Trophoblast cell (in vitro differentiated cells and primary cell): ENCODE measurements at regions not wholly inside any gene's neighbourhood (a gene's known extent, or its start where the extent isn't known, plus 50 kb on each side); places are given as distances from the start of the nearest gene placed in this dataset.
"Not testable (repeated sequence)": the region's sequence is repeated elsewhere in the genome, so short reads cannot be mapped to it uniquely, and the experiment has no call there.

ENCODE experiments used
- DNase-seq, 2 donors: peaks; one replicate each; pipeline ENCODE4 v3.0.0-alpha.2; 2016
- H2AFZ ChIP-seq: 2 replicates; pipeline ENCODE4 v1.6.1; 2013; ENCODE audit warnings: low read length, moderate library complexity, mild to moderate bottlenecking; ENCODE audit not compliant: insufficient read depth, poor library complexity
- H2AK5ac ChIP-seq: 2 replicates; pipeline ENCODE4 v1.6.1; 2013; ENCODE audit warnings: mild to moderate bottlenecking, low read length
- H2BK120ac ChIP-seq: 2 replicates; pipeline ENCODE4 v1.6.1; 2013; ENCODE audit warnings: low read length, mild to moderate bottlenecking, moderate library complexity; ENCODE audit not compliant: insufficient read depth, poor library complexity
- H2BK12ac ChIP-seq: 2 replicates; pipeline ENCODE4 v1.6.1; 2013; ENCODE audit warnings: mild to moderate bottlenecking, low read length, moderate library complexity
- H2BK5ac ChIP-seq: 2 replicates; pipeline ENCODE4 v1.6.1; 2013; ENCODE audit warnings: low read length, low read depth, moderate library complexity, mild to moderate bottlenecking; ENCODE audit not compliant: poor library complexity
- H3K14ac ChIP-seq: 2 replicates; pipeline ENCODE4 v1.6.1; 2013; ENCODE audit warnings: mild to moderate bottlenecking, low read length
- H3K18ac ChIP-seq: 2 replicates; pipeline ENCODE4 v1.6.1; 2013; ENCODE audit warnings: mild to moderate bottlenecking, low read length
- H3K23ac ChIP-seq: 2 replicates; pipeline ENCODE4 v1.6.1; 2013; ENCODE audit warnings: low read length
- H3K27ac ChIP-seq: 2 replicates; pipeline ENCODE4 v1.5.1; 2013; ENCODE audit warnings: low read depth, mild to moderate bottlenecking, inconsistent platforms, low read length, moderate library complexity
- H3K27me3 ChIP-seq: 2 replicates; pipeline ENCODE4 v1.6.1; 2013; ENCODE audit warnings: inconsistent platforms, mild to moderate bottlenecking, low read length, moderate library complexity; ENCODE audit not compliant: insufficient read depth
- H3K36me3 ChIP-seq, 2 experiments: 1 replicate in 1 of 2; 2 replicates in 1 of 2; pipeline ENCODE4 v1.6.1; 2013; ENCODE audit warnings: low read length in 2 of 2, mild to moderate bottlenecking in 2 of 2, moderate library complexity in 1 of 2; ENCODE audit not compliant: insufficient read depth in 2 of 2, control insufficient read depth in 1 of 2
- H3K4ac ChIP-seq: 2 replicates; pipeline ENCODE4 v1.6.1; 2013; ENCODE audit warnings: low read depth, mild to moderate bottlenecking, low read length, moderate library complexity
- H3K4me1 ChIP-seq, 2 experiments: 1 replicate in 1 of 2; 2 replicates in 1 of 2; pipeline ENCODE4 v1.6.1; 2013; ENCODE audit warnings: low read length in 2 of 2, mild to moderate bottlenecking in 2 of 2, moderate library complexity in 1 of 2; ENCODE audit not compliant: insufficient read depth in 2 of 2, control insufficient read depth in 1 of 2
- H3K4me2 ChIP-seq: 2 replicates; pipeline ENCODE4 v1.6.1; 2013; ENCODE audit warnings: inconsistent platforms, mild to moderate bottlenecking, low read length, moderate library complexity
- H3K4me3 ChIP-seq: 2 replicates; pipeline ENCODE4 v1.5.1; 2013; ENCODE audit warnings: mild to moderate bottlenecking, low read depth, low read length, inconsistent platforms
- H3K79me1 ChIP-seq: one replicate; pipeline ENCODE4 v1.6.1; 2013; ENCODE audit warnings: low read length
- H3K79me2 ChIP-seq: 2 replicates; pipeline ENCODE4 v1.6.1; 2013; ENCODE audit warnings: low read length, mild to moderate bottlenecking; ENCODE audit not compliant: control insufficient read depth, insufficient read depth, poor library complexity
- H3K9ac ChIP-seq: 2 replicates; pipeline ENCODE4 v1.6.1; 2013; ENCODE audit warnings: mild to moderate bottlenecking, low read length
- H3K9me3 ChIP-seq: 2 replicates; pipeline ENCODE4 v1.6.1; 2013; ENCODE audit warnings: low read depth, mild to moderate bottlenecking, control low read depth, inconsistent platforms, low read length; ENCODE audit not compliant: insufficient read depth
- H4K12ac ChIP-seq: 2 replicates; pipeline ENCODE4 v1.6.1; 2013; ENCODE audit warnings: low read depth, mild to moderate bottlenecking, low read length, moderate library complexity
- H4K8ac ChIP-seq: 2 replicates; pipeline ENCODE4 v1.6.1; 2013; ENCODE audit warnings: low read depth, mild to moderate bottlenecking, low read length, moderate library complexity
- H4K91ac ChIP-seq: one replicate; pipeline ENCODE4 v1.6.1; 2013; ENCODE audit warnings: low read depth, mild to moderate bottlenecking, low read length, moderate library complexity
- WGBS: extraction: QIAGEN DNeasy Blood & Tissue Kit; methylation state at CpG from one replicate; pipeline ENCODE4 v1.1.7; 2013; ENCODE audit warnings: missing lambda C conversion rate; ENCODE audit not compliant: insufficient read length, insufficient coverage; ENCODE audit errors: extremely low coverage; 5-methylcytosine and 5-hydroxymethylcytosine counted together

GRCh38 chr2:147001061-147001460 lies 843.8 kb upstream of the ACVR2A start:
- no peak overlapping the region for H2BK5ac ChIP-seq
- no peaks in the 10 kb centered on the region for H3K79me2 ChIP-seq
- H3K4ac ChIP-seq: no peak overlapping the region
- H4K91ac ChIP-seq: no peak overlapping the region
- DNase-seq: no peak
- H3K14ac ChIP-seq: no peak overlapping the region
- no peak overlapping the region for H3K4me3 ChIP-seq
- H3K79me1 ChIP-seq: no peaks in the 10 kb centered on the region
- no peak overlapping the region for H4K8ac ChIP-seq
- H3K36me3 ChIP-seq: no peaks in the 10 kb centered on the region
- H2AFZ ChIP-seq: no peak overlapping the region
- H3K27me3 ChIP-seq: no peaks in the 10 kb centered on the region
- no peak overlapping the region for H4K12ac ChIP-seq
- no CpG with 5 or more reads among the region's 1 CpG for WGBS
- H2BK12ac ChIP-seq: no peak overlapping the region
- no peak overlapping the region for H3K4me2 ChIP-seq
- H3K4me1 ChIP-seq: no peaks in the 10 kb centered on the region
- H3K9ac ChIP-seq: no peak overlapping the region
- no peak overlapping the region for H2AK5ac ChIP-seq
- H2BK120ac ChIP-seq: no peak overlapping the region
- H3K27ac ChIP-seq: no peak overlapping the region
- H3K23ac ChIP-seq: no peak overlapping the region
- no peaks in the 10 kb centered on the region for H3K9me3 ChIP-seq
- no peak overlapping the region for H3K18ac ChIP-seq

GRCh38 chr2:147000151-147000550 lies 844.7 kb upstream of the ACVR2A start:
- H3K23ac ChIP-seq, H3K79me2 ChIP-seq, H2AFZ ChIP-seq, H4K91ac ChIP-seq, H3K27me3 ChIP-seq, H3K18ac ChIP-seq, H3K4me1 ChIP-seq, H3K27ac ChIP-seq, H3K36me3 ChIP-seq, H3K9ac ChIP-seq, DNase-seq, H3K4me3 ChIP-seq, H3K4ac ChIP-seq, H2AK5ac ChIP-seq, H4K8ac ChIP-seq, H2BK12ac ChIP-seq, H3K4me2 ChIP-seq, H4K12ac ChIP-seq, H2BK120ac ChIP-seq, H3K79me1 ChIP-seq, H3K9me3 ChIP-seq, H2BK5ac ChIP-seq, H3K14ac ChIP-seq: not testable (repeated sequence)
- WGBS: no CpG with 5 or more reads among the region's 2 CpGs

GRCh38 chr2:146997945-146998344 lies 846.9 kb upstream of the ACVR2A start:
- H2BK120ac ChIP-seq: no peak overlapping the region
- H4K12ac ChIP-seq: no peak overlapping the region
- no peak overlapping the region for H2BK5ac ChIP-seq
- no CpG with 5 or more reads among the region's 2 CpGs for WGBS
- H3K4me3 ChIP-seq: no peak overlapping the region
- H2BK12ac ChIP-seq: no peak overlapping the region
- no peak overlapping the region for H3K14ac ChIP-seq
- no peaks in the 10 kb centered on the region for H3K4me1 ChIP-seq
- DNase-seq: no peak
- H3K18ac ChIP-seq: no peak overlapping the region
- no peak overlapping the region for H3K4ac ChIP-seq
- no peak overlapping the region for H4K8ac ChIP-seq
- no peaks in the 10 kb centered on the region for H3K79me2 ChIP-seq
- H3K79me1 ChIP-seq: no peaks in the 10 kb centered on the region
- no peak overlapping the region for H3K4me2 ChIP-seq
- no peak overlapping the region for H4K91ac ChIP-seq
- no peak overlapping the region for H3K27ac ChIP-seq
- no peaks in the 10 kb centered on the region for H3K27me3 ChIP-seq
- no peaks in the 10 kb centered on the region for H3K9me3 ChIP-seq
- no peak overlapping the region for H2AFZ ChIP-seq
- H3K9ac ChIP-seq: no peak overlapping the region
- H3K23ac ChIP-seq: no peak overlapping the region
- no peak overlapping the region for H2AK5ac ChIP-seq
- no peaks in the 10 kb centered on the region for H3K36me3 ChIP-seq

- H3K79me1 ChIP-seq: no peaks in the 10 kb centered on the region
- H3K4me2 ChIP-seq: no peak overlapping the region
- H3K9ac ChIP-seq: no peak overlapping the region
- no peak overlapping the region for H3K14ac ChIP-seq
- no peaks in the 10 kb centered on the region for H3K36me3 ChIP-seq
- H2BK12ac ChIP-seq: no peak overlapping the region
- no peak for DNase-seq
- no peak overlapping the region for H2BK120ac ChIP-seq
- no peak overlapping the region for H4K12ac ChIP-seq
- no peak overlapping the region for H3K18ac ChIP-seq
- H4K8ac ChIP-seq: no peak overlapping the region
- no peak overlapping the region for H3K4ac ChIP-seq
- H3K23ac ChIP-seq: no peak overlapping the region
- H2AFZ ChIP-seq: no peak overlapping the region
- no peaks in the 10 kb centered on the region for H3K4me1 ChIP-seq
- H3K27ac ChIP-seq: no peak overlapping the region
- H2AK5ac ChIP-seq: no peak overlapping the region
- no peak overlapping the region for H4K91ac ChIP-seq
- H2BK5ac ChIP-seq: no peak overlapping the region
- no peaks in the 10 kb centered on the region for H3K9me3 ChIP-seq
- H3K4me3 ChIP-seq: no peak overlapping the region
- no peaks in the 10 kb centered on the region for H3K27me3 ChIP-seq
- H3K79me2 ChIP-seq: no peaks in the 10 kb centered on the region
Observed at GRCh38 chr2:146997488-146997887, 847.3 kb upstream of the ACVR2A start.

- no peaks in the 10 kb centered on the region for H3K36me3 ChIP-seq
- no peak overlapping the region for H3K14ac ChIP-seq
- no peak overlapping the region for H4K12ac ChIP-seq
- no CpG with 5 or more reads among the region's 1 CpG for WGBS
- H2BK5ac ChIP-seq: no peak overlapping the region
- H3K4ac ChIP-seq: no peak overlapping the region
- H3K4me1 ChIP-seq: no peaks in the 10 kb centered on the region
- no peak overlapping the region for H3K4me2 ChIP-seq
- no peak overlapping the region for H4K8ac ChIP-seq
- no peak overlapping the region for H3K4me3 ChIP-seq
- no peak overlapping the region for H3K9ac ChIP-seq
- H3K18ac ChIP-seq: no peak overlapping the region
- H3K27ac ChIP-seq: no peak overlapping the region
- H3K9me3 ChIP-seq: no peaks in the 10 kb centered on the region
- no peak overlapping the region for H2BK120ac ChIP-seq
- H4K91ac ChIP-seq: no peak overlapping the region
- H3K27me3 ChIP-seq: no peaks in the 10 kb centered on the region
- no peaks in the 10 kb centered on the region for H3K79me1 ChIP-seq
- no peak overlapping the region for H2AFZ ChIP-seq
- no peak overlapping the region for H3K23ac ChIP-seq
- H3K79me2 ChIP-seq: no peaks in the 10 kb centered on the region
- H2AK5ac ChIP-seq: no peak overlapping the region
- no peak overlapping the region for H2BK12ac ChIP-seq
- DNase-seq: no peak
Observed at GRCh38 chr2:146994246-146994645, 850.6 kb upstream of the ACVR2A start.
